ENCODE measurements at regions not wholly inside any gene's neighbourhood (a gene's known extent, or its start where the extent isn't known, plus 50 kb on each side); places are given as distances from the start of the nearest gene placed in this dataset.
"Not testable (repeated sequence)": the region's sequence is repeated elsewhere in the genome, so short reads cannot be mapped to it uniquely, and the experiment has no call there.

DNA sequence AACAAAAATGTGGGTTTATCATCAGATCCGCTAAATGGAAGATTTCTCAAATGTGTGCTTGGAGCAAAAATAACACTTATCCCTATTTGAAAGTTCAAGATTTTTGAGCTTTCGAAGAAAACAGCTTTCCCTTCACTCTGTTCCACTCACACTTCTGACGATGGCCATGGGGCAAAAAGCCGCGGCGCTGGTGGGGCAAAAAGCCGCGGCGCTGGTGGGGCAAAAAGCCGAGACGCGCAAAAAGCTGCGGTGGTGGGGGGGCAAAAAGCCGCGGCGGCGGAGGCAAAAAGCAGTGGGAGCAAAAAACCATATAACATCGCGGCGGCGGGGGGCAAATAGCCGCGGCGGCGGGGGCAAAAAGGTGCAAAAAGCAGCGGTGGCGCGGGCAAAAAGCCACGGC, 1631.5 kb downstream of the RPIA start:
- DNase-seq, result not testable (repeated sequence)

DNA sequence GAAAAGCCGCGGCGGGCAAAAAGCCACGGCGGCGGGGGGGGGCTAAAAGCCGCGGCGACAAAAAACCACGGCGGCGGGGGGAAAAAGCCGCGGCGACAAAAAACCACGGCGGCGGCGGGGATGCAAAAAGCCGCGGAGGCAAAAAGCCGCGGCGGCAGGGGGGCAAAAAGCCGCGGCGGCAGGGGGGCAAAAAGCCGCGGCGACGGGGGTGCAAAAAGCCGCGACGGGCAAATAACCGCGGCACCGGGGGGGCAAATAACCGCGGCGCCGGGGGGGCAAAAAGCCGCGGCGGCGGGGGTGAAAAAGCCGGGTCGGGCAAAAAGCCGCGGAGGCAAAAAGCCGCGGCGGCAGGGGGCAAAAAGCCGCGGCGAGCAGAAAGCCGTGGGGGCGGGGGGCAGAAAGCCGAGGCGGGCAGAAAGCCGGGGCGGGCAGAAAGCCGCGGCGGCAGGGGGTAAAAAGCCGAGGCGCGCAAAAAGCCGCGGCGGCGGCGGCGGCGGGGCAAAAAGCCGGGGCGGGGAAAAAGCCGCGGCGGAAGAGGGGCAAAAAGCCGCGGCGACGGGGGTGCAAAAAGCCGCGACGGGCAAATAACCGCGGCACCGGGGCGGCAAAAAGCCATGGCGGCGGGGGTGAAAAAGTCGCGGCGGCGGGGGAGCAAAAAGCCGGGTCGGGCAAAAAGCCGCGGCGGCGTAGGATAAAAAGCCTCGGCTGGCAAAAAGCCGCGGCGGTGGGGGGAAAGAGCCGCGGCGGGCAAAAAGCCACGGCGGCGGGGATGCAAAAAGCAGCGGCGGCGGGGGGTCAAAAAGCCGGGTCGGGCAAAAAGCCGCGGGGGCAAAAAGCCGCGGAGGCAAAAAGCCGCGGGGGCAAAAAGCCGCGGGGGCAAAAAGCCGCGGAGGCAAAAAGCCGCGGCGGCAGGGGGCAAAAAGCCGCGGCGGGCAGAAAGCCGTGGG, 1632.4 kb downstream of the RPIA start:
- not testable (repeated sequence) for DNase-seq

DNA sequence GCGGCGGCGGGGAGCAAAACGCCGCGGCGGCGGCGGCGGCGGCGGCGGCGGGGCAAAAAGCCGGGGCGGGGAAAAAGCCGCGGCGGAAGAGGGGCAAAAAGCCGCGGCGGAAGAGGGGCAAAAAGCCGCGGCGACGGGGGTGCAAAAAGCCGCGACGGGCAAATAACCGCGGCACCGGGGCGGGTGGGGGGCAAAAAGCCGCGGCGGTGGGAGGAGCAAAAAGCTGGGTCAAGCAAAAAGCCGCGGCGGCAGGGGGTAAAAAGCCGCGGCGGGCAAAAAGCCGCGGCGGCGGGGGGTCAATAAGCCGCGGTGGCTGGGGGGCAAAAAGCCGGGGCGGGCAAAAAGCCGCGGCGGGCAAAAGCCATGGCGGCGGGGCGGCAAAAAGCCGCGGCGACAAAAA, 1633.2 kb downstream of the RPIA start:
- not testable (repeated sequence) for DNase-seq

GRCh38 chr2:90325796-90326353, 1634.4 kb downstream of the RPIA start:
- DNase-seq, result not testable (repeated sequence)

GRCh38 chr2:90355546-90355945, 1664.1 kb downstream of the RPIA start:
- not testable (repeated sequence) for DNase-seq

DNA sequence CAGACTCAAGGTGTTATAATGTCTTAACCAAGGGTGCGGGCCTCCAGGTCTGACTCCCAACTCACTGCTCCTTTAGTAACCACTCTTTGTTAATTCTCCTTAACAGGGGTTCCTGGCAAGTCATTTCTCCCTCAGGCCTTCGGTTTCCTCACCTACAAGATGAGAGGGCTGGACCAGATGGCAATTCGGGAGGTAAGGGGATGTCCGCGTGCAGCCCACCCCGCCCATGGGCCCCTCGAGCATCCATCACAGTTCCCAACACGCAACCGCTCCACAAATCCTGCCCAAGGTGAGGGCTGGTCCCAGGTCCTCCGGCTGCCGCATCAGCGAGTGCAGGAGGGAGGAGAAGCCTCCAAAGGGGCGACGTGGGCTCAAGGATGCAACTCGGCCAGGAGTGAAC, 1667.9 kb downstream of the RPIA start:
- DNase-seq, result not testable (repeated sequence)

DNA sequence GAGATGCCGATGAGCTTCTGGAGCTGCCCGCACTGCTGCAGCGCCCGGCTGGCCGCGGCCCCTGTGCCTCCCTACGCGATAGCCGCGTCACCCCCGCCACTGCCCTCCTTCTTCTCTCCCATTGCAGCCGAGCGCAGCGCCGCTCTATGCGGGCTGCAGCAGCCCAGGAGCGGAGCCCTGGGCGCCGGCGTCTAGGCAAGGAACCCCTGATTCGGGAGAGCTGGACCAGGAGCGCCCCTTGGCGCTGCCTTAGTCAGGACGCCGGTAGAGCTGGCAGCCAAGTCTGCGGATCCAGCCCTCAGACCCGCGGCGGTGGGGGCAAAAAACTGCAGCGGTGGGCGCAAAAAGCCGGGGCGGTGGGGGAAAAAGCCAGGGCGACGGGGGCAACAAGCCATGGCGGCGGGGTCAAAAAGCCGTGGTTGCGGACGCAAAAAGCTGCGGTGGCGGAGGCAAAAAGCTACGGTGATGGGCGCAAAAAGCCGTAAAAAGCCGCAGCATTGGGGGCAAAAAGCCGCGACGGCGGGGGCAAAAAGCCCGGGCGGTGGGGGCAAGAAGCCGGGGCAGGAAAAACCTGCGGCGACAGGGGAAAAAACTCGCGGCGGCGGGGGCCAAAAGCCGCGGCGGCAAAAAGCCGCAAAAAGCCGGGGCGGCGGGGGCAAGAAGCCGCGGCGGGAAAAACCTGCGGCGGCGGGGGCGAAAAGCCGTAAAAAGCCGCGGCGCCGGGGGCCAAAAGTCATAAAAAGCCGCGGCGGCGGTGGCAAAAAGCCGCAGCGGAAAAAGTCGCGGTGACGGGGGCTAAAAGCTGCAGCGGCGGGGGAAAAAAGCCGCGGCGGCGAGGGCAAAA, 1668.6 kb downstream of the RPIA start:
- DNase-seq, result not testable (repeated sequence)

DNA sequence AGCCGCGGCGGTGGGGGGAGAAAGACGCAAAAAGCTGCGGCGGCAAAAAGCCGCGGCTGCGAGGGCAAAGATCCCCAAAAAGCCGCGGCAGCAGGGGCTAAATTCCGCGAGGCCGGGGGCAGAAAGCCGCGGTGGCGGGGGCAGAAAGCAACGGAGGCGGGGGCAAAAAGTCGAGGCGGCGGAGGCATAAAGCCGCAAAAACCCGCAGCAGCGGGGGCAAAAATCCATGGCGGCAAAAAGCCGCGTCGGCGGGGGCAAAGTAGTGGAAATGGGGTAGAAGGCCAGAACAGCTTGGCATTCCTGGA, 1669.2 kb downstream of the RPIA start:
- not testable (repeated sequence) for DNase-seq
